Ishikawa (cell line): ENCODE measurements at regions not wholly inside any gene's neighbourhood (a gene's known extent, or its start where the extent isn't known, plus 50 kb on each side); places are given as distances from the start of the nearest gene placed in this dataset.

Source experiments
- CEBPB ChIP-seq: IDR thresholded peaks from 2 replicates; pipeline ENCODE4 v1.6.1; 2012
- CREB1 ChIP-seq: IDR thresholded peaks from 2 replicates; pipeline ENCODE4 v1.6.1; 2012; ENCODE audit warnings: low read depth
- EGR1 ChIP-seq: IDR thresholded peaks from 2 replicates; pipeline ENCODE4 v1.6.1; 2012
- EP300 ChIP-seq: IDR thresholded peaks from 2 replicates; pipeline ENCODE4 v1.6.1; 2012; ENCODE audit warnings: borderline replicate concordance
- FOXM1 ChIP-seq: IDR thresholded peaks from 2 replicates; pipeline ENCODE4 v1.6.1; 2012; ENCODE audit warnings: low read depth, borderline replicate concordance
- MAX ChIP-seq: IDR thresholded peaks from 2 replicates; pipeline ENCODE4 v1.6.1; 2012
- NFIC ChIP-seq: IDR thresholded peaks from 2 replicates; pipeline ENCODE4 v1.6.1; 2012
- RAD21 ChIP-seq: IDR thresholded peaks from 2 replicates; pipeline ENCODE4 v1.6.1; 2012; ENCODE audit warnings: low read depth
- REST ChIP-seq: IDR thresholded peaks from 2 replicates; pipeline ENCODE4 v1.6.1; 2012; ENCODE audit warnings: low read depth, mild to moderate bottlenecking
- TAF1 ChIP-seq: IDR thresholded peaks from 2 replicates; pipeline ENCODE4 v1.6.1; 2012; ENCODE audit warnings: low read depth, mild to moderate bottlenecking
- TCF12 ChIP-seq: IDR thresholded peaks from 2 replicates; pipeline ENCODE4 v1.6.1; 2012; ENCODE audit warnings: low read depth
- TEAD4 ChIP-seq: IDR thresholded peaks from 2 replicates; pipeline ENCODE4 v1.6.1; 2012
- USF1 ChIP-seq: IDR thresholded peaks from 2 replicates; pipeline ENCODE4 v1.6.1; 2012
- YY1 ChIP-seq: IDR thresholded peaks from 2 replicates; pipeline ENCODE4 v1.6.1; 2012; ENCODE audit warnings: low read depth
- ZBTB7A ChIP-seq: IDR thresholded peaks from 2 replicates; pipeline ENCODE4 v1.6.1; 2012; ENCODE audit warnings: low read depth

- TF ChIP-seq FOXM1 (no peak), REST (no peak), TCF12 (no peak), USF1 (no peak)
Observed at GRCh38 chr16:48916566-48916965, 306.6 kb upstream of the N4BP1 start.

GRCh38 chr16:48914070-48914469 lies 304.1 kb upstream of the N4BP1 start:
- no peak for TF ChIP-seq TCF12

GRCh38 chr16:48913384-48913783 lies 303.4 kb upstream of the N4BP1 start:
- no peak for TF ChIP-seq TAF1
- TF ChIP-seq TEAD4 = no peak
- TF ChIP-seq MAX = no peak
- TF ChIP-seq REST = no peak
- no peak for TF ChIP-seq CREB1
- TF ChIP-seq EGR1 = no peak
- TF ChIP-seq EP300 = no peak
- no peak for TF ChIP-seq NFIC
- no peak for TF ChIP-seq TCF12
- TF ChIP-seq RAD21 = no peak
- TF ChIP-seq ZBTB7A = no peak

- no peak for TF ChIP-seq TAF1
- TF ChIP-seq TCF12 = no peak
- TF ChIP-seq NFIC = no peak
- TF ChIP-seq MAX = no peak
- no peak for TF ChIP-seq CREB1
- no peak for TF ChIP-seq CEBPB
- TF ChIP-seq RAD21 = no peak
- no peak for TF ChIP-seq ZBTB7A
- no peak for TF ChIP-seq YY1
- no peak for TF ChIP-seq EP300
- no peak for TF ChIP-seq FOXM1
- TF ChIP-seq EGR1 = no peak
- no peak for TF ChIP-seq USF1
- no peak for TF ChIP-seq TEAD4
- no peak for TF ChIP-seq REST
Observed at GRCh38 chr16:48912360-48912759, 302.4 kb upstream of the N4BP1 start.

GRCh38 chr16:48911700-48912099 lies 301.7 kb upstream of the N4BP1 start:
- no peak for TF ChIP-seq ZBTB7A
- TF ChIP-seq TAF1 = no peak
- TF ChIP-seq REST = no peak
- no peak for TF ChIP-seq YY1
